ENCODE measurements at regions not wholly inside any gene's neighbourhood (a gene's known extent, or its start where the extent isn't known, plus 50 kb on each side); places are given as distances from the start of the nearest gene placed in this dataset.

GRCh38 chr4:149194061-149194460 is 621.6 kb downstream of the IQCM start:
- ChIA-PET CTCF (no interaction called here), POLR2A (no interaction called here)
- DNase-seq (no peak), ATAC-seq (ENCODE audit: low read depth) (no peak)
- TF ChIP-seq CTCF (IDR thresholded peaks at IDR 0.05) (no peak), EZH2 (IDR thresholded peaks at IDR 0.05; ENCODE audit: borderline replicate concordance, insufficient read depth, low read depth, low read length, poor library complexity, severe bottlenecking) (no peak)
- no peak overlapping the region for H3K4me3 Mint-ChIP-seq
- Histone ChIP-seq H3K27me3 (replicated peaks in 1 of 4; ENCODE audit: control extremely low read depth in 1 of 4, control insufficient read depth in 3 of 4, insufficient read depth in 4 of 4, low read length in 3 of 4) (no peaks in the 10 kb centered on the region), H2AFZ (ENCODE audit: insufficient read depth, low read depth, low read length, poor library complexity, severe bottlenecking) (no peak overlapping the region), H3K4me2 (replicated peaks; ENCODE audit: low read depth, low read length, poor library complexity, severe bottlenecking) (no peak overlapping the region), H4K20me1 (ENCODE audit: control insufficient read depth, insufficient read depth, low read length, poor library complexity, severe bottlenecking) (no peaks in the 10 kb centered on the region), H3K9ac (ENCODE audit: low read length) (no peak overlapping the region), H3K79me2 (ENCODE audit: control insufficient read depth, insufficient read depth, low read length) (no peaks in the 10 kb centered on the region), H3K4me1 (ENCODE audit: control insufficient read depth in 2 of 2, insufficient read depth in 2 of 2, low read length in 2 of 2) (no peaks in the 10 kb centered on the region), H3K27ac (ENCODE audit: low read length in 2 of 2) (no peak overlapping the region), H3K36me3 (replicated peaks in 1 of 2; ENCODE audit: control extremely low read depth in 1 of 2, control insufficient read depth in 1 of 2, extremely low read depth in 1 of 2, insufficient read depth in 2 of 2, low read length in 1 of 2) (no peaks in the 10 kb centered on the region), H3K4me3 (ENCODE audit: control extremely low read depth in 1 of 5, extremely low read depth in 1 of 5, insufficient read depth in 1 of 5, low read depth in 2 of 5, low read length in 4 of 5) (no peak overlapping the region), H3K9me3 (ENCODE audit: control extremely low read depth in 1 of 3, control insufficient read depth in 2 of 3, insufficient read depth in 1 of 3, low read length in 2 of 3) (no peaks in the 10 kb centered on the region)
- H3K27me3 Mint-ChIP-seq, result no peaks in the 10 kb centered on the region
- no peaks in the 10 kb centered on the region for H3K9me3 Mint-ChIP-seq (ENCODE audit: insufficient read depth)
- H3K27ac Mint-ChIP-seq, result no peak overlapping the region
- H3K4me1 Mint-ChIP-seq, result no peaks in the 10 kb centered on the region
- WGBS (ENCODE audit: insufficient coverage), result no CpG with 5 or more reads among the region's 1 CpG
- intact Hi-C loops (cut with micrococcal nuclease), result no loop called here

- H3K36me3 ChIP-seq (replicated peaks in 1 of 2; ENCODE audit: control extremely low read depth in 1 of 2, control insufficient read depth in 1 of 2, extremely low read depth in 1 of 2, insufficient read depth in 2 of 2, low read length in 1 of 2), result no peaks in the 10 kb centered on the region
- H4K20me1 ChIP-seq (ENCODE audit: control insufficient read depth, insufficient read depth, low read length, poor library complexity, severe bottlenecking), result no peaks in the 10 kb centered on the region
- H3K4me1 ChIP-seq (ENCODE audit: control insufficient read depth in 2 of 2, insufficient read depth in 2 of 2, low read length in 2 of 2), result no peaks in the 10 kb centered on the region
- no peak overlapping the region for H3K9ac ChIP-seq (ENCODE audit: low read length)
- H3K79me2 ChIP-seq (ENCODE audit: control insufficient read depth, insufficient read depth, low read length), result no peaks in the 10 kb centered on the region
- DNase-seq (no peak), ATAC-seq (ENCODE audit: low read depth) (no peak)
- H3K4me2 ChIP-seq (replicated peaks; ENCODE audit: low read depth, low read length, poor library complexity, severe bottlenecking), result no peak overlapping the region
- intact Hi-C loops (cut with micrococcal nuclease), result no loop called here
- TF ChIP-seq EZH2 (IDR thresholded peaks at IDR 0.05; ENCODE audit: borderline replicate concordance, insufficient read depth, low read depth, low read length, poor library complexity, severe bottlenecking) (no peak), CTCF (IDR thresholded peaks at IDR 0.05) (no peak)
- Mint-ChIP-seq H3K27ac (no peak overlapping the region), H3K27me3 (no peaks in the 10 kb centered on the region), H3K4me3 (no peak overlapping the region), H3K4me1 (no peaks in the 10 kb centered on the region), H3K9me3 (ENCODE audit: insufficient read depth) (no peaks in the 10 kb centered on the region)
- H3K4me3 ChIP-seq (ENCODE audit: control extremely low read depth in 1 of 5, extremely low read depth in 1 of 5, insufficient read depth in 1 of 5, low read depth in 2 of 5, low read length in 4 of 5), result no peak overlapping the region
- H3K27ac ChIP-seq (ENCODE audit: low read length in 2 of 2), result no peak overlapping the region
- CTCF ChIA-PET, result no interaction called here
- H3K27me3 ChIP-seq (replicated peaks in 1 of 4; ENCODE audit: control extremely low read depth in 1 of 4, control insufficient read depth in 3 of 4, insufficient read depth in 4 of 4, low read length in 3 of 4), result no peaks in the 10 kb centered on the region
- POLR2A ChIA-PET, result no interaction called here
- H2AFZ ChIP-seq (ENCODE audit: insufficient read depth, low read depth, low read length, poor library complexity, severe bottlenecking), result no peak overlapping the region
- H3K9me3 ChIP-seq (ENCODE audit: control extremely low read depth in 1 of 3, control insufficient read depth in 2 of 3, insufficient read depth in 1 of 3, low read length in 2 of 3), result no peaks in the 10 kb centered on the region
Observed at GRCh38 chr4:149187726-149188125, 627.9 kb downstream of the IQCM start.

Measured in B cell (primary cell).